SU-DHL-6 (cell line): ENCODE measurements at regions not wholly inside any gene's neighbourhood (a gene's known extent, or its start where the extent isn't known, plus 50 kb on each side); places are given as distances from the start of the nearest gene placed in this dataset.

Source experiments
- H2AFZ ChIP-seq: fragments of 200-600 bp; sonication (generic); 2 replicates; pipeline ENCODE4 v1.6.1; 2014; ENCODE audit warnings: low read depth, mild to moderate bottlenecking, moderate library complexity, mixed read lengths, antibody characterized with exemption, low read length; ENCODE audit not compliant: severe bottlenecking
- H3F3A ChIP-seq: fragments of 200-600 bp; shearing (Covaris generic); 2 replicates; pipeline ENCODE4 v1.6.0; 2016; ENCODE audit warnings: antibody characterized with exemption, mild to moderate bottlenecking; ENCODE audit not compliant: insufficient read depth
- H3K27ac ChIP-seq: fragments of 200-600 bp; sonication (generic); 2 replicates; pipeline ENCODE4 v1.5.1; 2016; ENCODE audit warnings: low read depth, mild to moderate bottlenecking, low read length, moderate library complexity, mixed read lengths
- H3K27me3 ChIP-seq: fragments of 200-600 bp; sonication (generic), shearing (Covaris generic); 2 replicates; pipeline ENCODE4 v1.6.0; 2014; ENCODE audit warnings: mild to moderate bottlenecking, low read length
- H3K36me3 ChIP-seq: fragments of 200-600 bp; sonication (generic); 2 replicates; pipeline ENCODE4 v1.6.1; 2014; ENCODE audit warnings: mild to moderate bottlenecking, low read length, mixed read lengths
- H3K4me2 ChIP-seq: fragments of 300-600, 200-600 bp; shearing (Covaris generic), sonication (generic); 2 replicates; pipeline ENCODE4 v1.6.0; 2014; ENCODE audit warnings: low read length, low read depth, mild to moderate bottlenecking; ENCODE audit not compliant: poor library complexity, severe bottlenecking
- H3K4me3 ChIP-seq: fragments of 200-600 bp; sonication (generic); 2 replicates; pipeline ENCODE4 v1.5.1; 2014; ENCODE audit warnings: antibody characterized with exemption, low read length, mild to moderate bottlenecking, mixed read lengths; ENCODE audit not compliant: insufficient read depth, poor library complexity, severe bottlenecking
- H3K79me2 ChIP-seq: fragments of 200-600 bp; sonication (generic); 2 replicates; pipeline ENCODE4 v1.6.1; 2014; ENCODE audit warnings: mild to moderate bottlenecking, low read length, moderate library complexity; ENCODE audit not compliant: insufficient read depth
- H3K9ac ChIP-seq: fragments of 200-600 bp; sonication (generic); 2 replicates; pipeline ENCODE4 v1.7.0; 2014; ENCODE audit warnings: mild to moderate bottlenecking, low read length
- H3K9me2 ChIP-seq: fragments of 200-600 bp; sonication (generic); replicated peaks from 2 replicates; pipeline ENCODE4 v1.6.1; 2014; ENCODE audit warnings: low read length; ENCODE audit not compliant: insufficient read depth
- H3K9me3 ChIP-seq: fragments of 200-600 bp; sonication (generic); 2 replicates; pipeline ENCODE4 v1.6.1; 2014; ENCODE audit warnings: low read length, mixed read lengths; ENCODE audit not compliant: insufficient read depth
- H4K20me1 ChIP-seq: fragments of 200-600 bp; sonication (generic); 2 replicates; pipeline ENCODE4 v1.6.1; 2014; ENCODE audit warnings: low read depth, mild to moderate bottlenecking, antibody characterized with exemption, low read length, moderate library complexity, mixed read lengths
- CTCF ChIP-seq: fragments of 200-600 bp; sonication (generic); IDR thresholded peaks from one replicate; pipeline ENCODE4 v1.5.1; 2017; ENCODE audit warnings: antibody characterized with exemption, mild to moderate bottlenecking, low read length, moderate library complexity; ENCODE audit not compliant: insufficient read depth, poor library complexity, severe bottlenecking
- EZH2phosphoT487 ChIP-seq: fragments of 200-600 bp; sonication (generic), shearing (Covaris generic); conservative IDR thresholded peaks from 2 replicates; pipeline ENCODE4 v1.6.1; 2018; ENCODE audit warnings: mild to moderate bottlenecking, antibody characterized with exemption, low read length, moderate library complexity, mixed read lengths

DNA sequence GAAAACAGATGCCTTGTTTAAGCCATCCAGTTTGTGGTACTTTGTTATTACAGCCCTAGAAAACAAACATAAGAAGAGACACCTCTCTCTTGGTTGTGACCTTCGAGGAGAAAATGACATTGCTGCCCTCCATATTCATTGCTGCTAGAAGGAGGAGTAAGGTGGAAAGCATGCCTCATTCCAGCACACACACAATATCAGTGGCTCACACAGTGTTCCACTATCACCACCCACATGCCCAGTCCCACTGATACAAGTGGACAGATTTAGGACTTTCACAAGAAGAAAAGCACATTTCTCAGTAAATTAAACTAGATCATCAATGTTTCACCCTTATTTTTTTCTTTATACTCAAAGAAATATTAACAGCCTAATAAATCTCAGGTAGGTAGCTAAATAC, 143.6 kb downstream of the PHLDA1 start:
- Histone ChIP-seq H3K9me3 (no peaks in the 10 kb centered on the region), H3K4me3 (no peak overlapping the region), H3K4me2 (no peak overlapping the region), H2AFZ (no peak overlapping the region), H3K27me3 (no peaks in the 10 kb centered on the region), H3K36me3 (no peaks in the 10 kb centered on the region), H3K9me2 (no peaks in the 10 kb centered on the region), H3K79me2 (no peaks in the 10 kb centered on the region), H4K20me1 (no peaks in the 10 kb centered on the region), H3K27ac (no peak overlapping the region), H3K9ac (no peak overlapping the region), H3F3A (no peaks in the 10 kb centered on the region)
- TF ChIP-seq CTCF (no peak), EZH2phosphoT487 (no peak)

DNA sequence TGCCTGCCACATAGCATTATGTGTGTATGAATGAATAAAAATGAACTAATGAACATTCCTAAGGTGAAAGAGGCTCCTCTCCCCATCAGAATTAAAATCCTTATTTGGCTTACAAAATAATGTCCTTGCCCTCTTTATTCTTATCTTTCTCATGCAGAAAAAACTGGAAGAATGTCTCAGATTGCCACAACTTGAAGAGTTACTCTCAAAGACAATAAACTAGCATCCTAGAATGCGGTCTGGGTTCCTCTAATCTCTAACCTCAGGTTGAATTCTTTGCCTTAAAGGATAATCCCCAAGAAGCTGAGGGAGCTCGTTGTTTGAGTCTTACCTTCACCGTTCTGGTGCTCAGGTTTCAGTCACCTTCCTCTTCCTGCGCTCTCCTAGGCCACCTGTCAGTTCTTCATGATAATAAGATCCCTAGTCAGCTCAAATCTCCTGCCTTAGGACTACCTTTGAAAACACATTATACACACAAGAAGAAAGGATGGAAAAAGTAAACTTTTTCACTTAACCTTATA, 147.1 kb downstream of the PHLDA1 start:
- H3K27ac ChIP-seq = no peak overlapping the region

GRCh38 chr12:75883241-75883640, 148.3 kb downstream of the PHLDA1 start:
- TF ChIP-seq CTCF (no peak), EZH2phosphoT487 (no peak)
- no peaks in the 10 kb centered on the region for H3K27me3 ChIP-seq
- H3K27ac ChIP-seq = no peak overlapping the region

More for the DNA sequence above, 147.1 kb downstream of the PHLDA1 start:
- Histone ChIP-seq H3K9me2 (no peaks in the 10 kb centered on the region), H3K9ac (no peak overlapping the region), H3K4me3 (no peak overlapping the region), H3K9me3 (no peaks in the 10 kb centered on the region), H2AFZ (no peak overlapping the region), H3K79me2 (no peaks in the 10 kb centered on the region), H3K36me3 (no peaks in the 10 kb centered on the region), H3F3A (no peaks in the 10 kb centered on the region), H3K4me2 (no peak overlapping the region), H3K27me3 (no peaks in the 10 kb centered on the region), H4K20me1 (no peaks in the 10 kb centered on the region)
- TF ChIP-seq CTCF (no peak), EZH2phosphoT487 (no peak)

More at GRCh38 chr12:75883241-75883640, 148.3 kb downstream of the PHLDA1 start:
- no peak overlapping the region for H3K9ac ChIP-seq
- H3K9me2 ChIP-seq = no peaks in the 10 kb centered on the region
- H3K4me3 ChIP-seq = no peak overlapping the region
- H3K9me3 ChIP-seq = no peaks in the 10 kb centered on the region
- no peaks in the 10 kb centered on the region for H4K20me1 ChIP-seq
- no peaks in the 10 kb centered on the region for H3F3A ChIP-seq
- no peak overlapping the region for H2AFZ ChIP-seq
- H3K4me2 ChIP-seq = no peak overlapping the region
- H3K79me2 ChIP-seq = no peaks in the 10 kb centered on the region
- H3K36me3 ChIP-seq = no peaks in the 10 kb centered on the region
